ENCODE measurements at regions not wholly inside any gene's neighbourhood (a gene's known extent, or its start where the extent isn't known, plus 50 kb on each side); places are given as distances from the start of the nearest gene placed in this dataset.

GRCh38 chr10:54914049-54914448 is 113.0 kb upstream of the PCDH15 start:
- TF ChIP-seq HDGF (IDR thresholded peaks at IDR 0.05; ENCODE audit: borderline replicate concordance), result no peak
- no peak for TF ChIP-seq CTBP1 (IDR thresholded peaks at IDR 0.05; ENCODE audit: borderline replicate concordance)
